SK-N-SH treated with all-trans-retinoic acid at 6 μM for 48 hours (cell line): ENCODE measurements at regions not wholly inside any gene's neighbourhood (a gene's known extent, or its start where the extent isn't known, plus 50 kb on each side); places are given as distances from the start of the nearest gene placed in this dataset.

Experiments used
- ARNTL ChIP-seq: fragments of 450-650 bp; formaldehyde crosslinking; IDR thresholded peaks from 2 replicates; pipeline ENCODE4 v1.5.0; 2020; ENCODE audit warnings: low read depth, mild to moderate bottlenecking, moderate library complexity, borderline replicate concordance
- TCF4 ChIP-seq: fragments of 250-450 bp; sonication (Bioruptor Pico); IDR thresholded peaks from 2 replicates; pipeline ENCODE4 v1.8.0; 2021; ENCODE audit warnings: mild to moderate bottlenecking, moderate library complexity, borderline replicate concordance
- ZFP3 ChIP-seq: fragments of 250-450 bp; sonication (Bioruptor Pico); IDR thresholded peaks from 2 replicates; pipeline ENCODE4 v1.5.0; 2020; ENCODE audit warnings: mild to moderate bottlenecking, moderate library complexity
- ZNF8 ChIP-seq: fragments of 450-650 bp; formaldehyde crosslinking; IDR thresholded peaks from 2 replicates; pipeline ENCODE4 v1.5.0; 2020; ENCODE audit warnings: mild to moderate bottlenecking, moderate library complexity
- TF ChIP-seq, protein P1 (sequence below): fragments of 250-450 bp; sonication (Bioruptor Pico); IDR thresholded peaks from 2 replicates; pipeline ENCODE4 v1.5.1; 2020; ENCODE audit warnings: low read depth, mild to moderate bottlenecking, moderate library complexity

DNA sequence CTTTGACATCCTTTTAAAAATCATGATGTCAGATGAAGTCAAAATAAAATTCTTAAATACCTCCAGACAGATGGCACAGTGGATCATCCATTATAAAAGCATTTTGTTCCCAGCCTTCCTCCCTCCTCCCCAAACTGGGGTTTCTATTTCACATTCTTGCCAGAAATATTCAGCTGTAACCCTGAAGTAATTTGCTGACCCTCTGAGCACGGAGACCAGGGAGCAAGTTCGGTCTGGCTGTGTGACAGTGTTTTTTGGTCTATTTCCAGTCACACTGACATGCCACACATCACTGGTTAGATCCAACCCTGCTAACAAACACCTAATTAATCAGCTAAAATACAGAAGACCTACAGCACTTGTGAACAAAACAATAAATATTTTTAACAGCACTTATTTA, 126.2 kb upstream of the DMRT1 start:
- TF ChIP-seq ZNF8 (CRISPR knock-in tag) (no peak), TCF4 (CRISPR knock-in tag) (no peak), ZFP3 (no peak), ARNTL (no peak)
- TF ChIP-seq, protein P1, sequence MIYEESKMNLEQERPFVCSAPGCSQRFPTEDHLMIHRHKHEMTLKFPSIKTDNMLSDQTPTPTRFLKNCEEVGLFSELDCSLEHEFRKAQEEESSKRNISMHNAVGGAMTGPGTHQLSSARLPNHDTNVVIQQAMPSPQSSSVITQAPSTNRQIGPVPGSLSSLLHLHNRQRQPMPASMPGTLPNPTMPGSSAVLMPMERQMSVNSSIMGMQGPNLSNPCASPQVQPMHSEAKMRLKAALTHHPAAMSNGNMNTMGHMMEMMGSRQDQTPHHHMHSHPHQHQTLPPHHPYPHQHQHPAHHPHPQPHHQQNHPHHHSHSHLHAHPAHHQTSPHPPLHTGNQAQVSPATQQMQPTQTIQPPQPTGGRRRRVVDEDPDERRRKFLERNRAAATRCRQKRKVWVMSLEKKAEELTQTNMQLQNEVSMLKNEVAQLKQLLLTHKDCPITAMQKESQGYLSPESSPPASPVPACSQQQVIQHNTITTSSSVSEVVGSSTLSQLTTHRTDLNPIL (CRISPR knock-in tag), result no peak
